K562 (cell line): ENCODE measurements at regions not wholly inside any gene's neighbourhood (a gene's known extent, or its start where the extent isn't known, plus 50 kb on each side); places are given as distances from the start of the nearest gene placed in this dataset.

Experiments
- ADNP ChIP-seq: fragments of 200-800 bp; sonication (Bioruptor generic); IDR thresholded peaks from 2 replicates; pipeline ENCODE4 v1.6.1; 2016; ENCODE audit warnings: missing genetic modification characterization, missing compliant biosample characterization
- ESRRA ChIP-seq: fragments of 450-650 bp; IDR thresholded peaks from 2 replicates; pipeline ENCODE4 v1.6.1; 2014; ENCODE audit warnings: low read depth, mild to moderate bottlenecking, moderate library complexity, borderline replicate concordance
- ETS2 ChIP-seq: IDR thresholded peaks from 2 replicates; pipeline ENCODE4 v1.6.1; 2016; ENCODE audit warnings: borderline replicate concordance, missing genetic modification characterization, mild to moderate bottlenecking, moderate library complexity, missing compliant biosample characterization; ENCODE audit not compliant: poor library complexity, severe bottlenecking
- FUS ChIP-seq: fragments of 200-400 bp; formaldehyde crosslinking; optimal IDR thresholded peaks from 2 replicates; pipeline ENCODE3; 2017; ENCODE audit warnings: low read depth, low read length
- GATAD2A ChIP-seq: fragments of 450-650 bp; IDR thresholded peaks from 2 replicates; pipeline ENCODE4 v1.6.1; 2017
- GATAD2B ChIP-seq: fragments of 450-650 bp; IDR thresholded peaks from 2 replicates; pipeline ENCODE4 v1.6.1; 2017; ENCODE audit warnings: mild to moderate bottlenecking, borderline replicate concordance
- KLF1 ChIP-seq: fragments of 450-650 bp; IDR thresholded peaks from 2 replicates; pipeline ENCODE4 v1.6.1; 2016; ENCODE audit warnings: missing genetic modification characterization, missing compliant biosample characterization
- MAZ ChIP-seq, 2 experiments: fragments of 450-650 bp in 1 of 2; sonication (generic) in 1 of 2; formaldehyde crosslinking; IDR thresholded peaks in 1 of 2; conservative IDR thresholded peaks in 1 of 2; 2 replicates each; pipeline versions ENCODE4 v1.4.0 to v1.5.0; 2020; ENCODE audit warnings: mild to moderate bottlenecking in 1 of 2, missing genetic modification reagents in 1 of 2
- MECOM ChIP-seq: fragments of 250-450 bp; sonication (Bioruptor Pico); IDR thresholded peaks from 2 replicates; pipeline ENCODE4 v1.8.0; 2022; ENCODE audit warnings: inconsistent platforms
- NCOR1 ChIP-seq: fragments of 450-650 bp; IDR thresholded peaks from 2 replicates; pipeline ENCODE4 v1.6.1; 2016; ENCODE audit warnings: mild to moderate bottlenecking, moderate library complexity
- NFE2L1 ChIP-seq: fragments of 450-650 bp; IDR thresholded peaks from 2 replicates; pipeline ENCODE4 v1.6.1; 2016; ENCODE audit warnings: missing genetic modification characterization, low read depth, mild to moderate bottlenecking, missing compliant biosample characterization, moderate library complexity, borderline replicate concordance
- NFYB ChIP-seq: IDR thresholded peaks from 2 replicates; pipeline ENCODE4 v1.6.1; 2011; ENCODE audit warnings: mild to moderate bottlenecking, moderate library complexity; ENCODE audit not compliant: insufficient read length; ENCODE audit errors: extremely low read depth
- PURB ChIP-seq: sonication (generic); formaldehyde crosslinking; IDR thresholded peaks from 2 replicates; pipeline ENCODE4 v1.9.0; 2021; ENCODE audit warnings: low read depth, mild to moderate bottlenecking, missing genetic modification reagents
- TAF15 ChIP-seq: fragments of 200-400 bp; formaldehyde crosslinking; IDR thresholded peaks from 2 replicates; pipeline ENCODE4 v1.6.1; 2017; ENCODE audit warnings: mild to moderate bottlenecking, low read depth, low read length, moderate library complexity
- TOE1 ChIP-seq, 2 experiments: fragments of 450-650 bp in 1 of 2; sonication (generic) in 1 of 2; formaldehyde crosslinking in 1 of 2; IDR thresholded peaks; 2 replicates each; pipeline versions ENCODE4 v1.7.1 to v1.8.0; 2016 to 2022; ENCODE audit warnings: borderline replicate concordance in 2 of 2, mild to moderate bottlenecking in 2 of 2, antibody characterized with exemption in 1 of 2, inconsistent platforms in 1 of 2, low read depth in 1 of 2, missing genetic modification reagents in 1 of 2, moderate library complexity in 1 of 2
- ZFX ChIP-seq: sonication (generic); formaldehyde crosslinking; IDR thresholded peaks from 2 replicates; pipeline ENCODE4 v1.8.0; 2022; ENCODE audit warnings: mild to moderate bottlenecking, missing genetic modification reagents, moderate library complexity
- ZNF124 ChIP-seq: sonication (generic); formaldehyde crosslinking; IDR thresholded peaks from 2 replicates; pipeline ENCODE4 v1.8.1; 2022; ENCODE audit warnings: missing genetic modification reagents
- ZNF224 ChIP-seq: sonication (generic); formaldehyde crosslinking; IDR thresholded peaks from 2 replicates; pipeline ENCODE4 v1.8.0; 2022; ENCODE audit warnings: mild to moderate bottlenecking, missing genetic modification reagents
- TF ChIP-seq, protein P1 (sequence below): sonication (generic); formaldehyde crosslinking; IDR thresholded peaks from 2 replicates; pipeline ENCODE4 v1.5.0; 2020; ENCODE audit warnings: missing genetic modification reagents
- TF ChIP-seq, protein P2 (sequence below): sonication (generic); formaldehyde crosslinking; IDR thresholded peaks from 2 replicates; pipeline ENCODE4 v1.4.0; 2020; ENCODE audit warnings: mild to moderate bottlenecking, missing genetic modification reagents
- TF ChIP-seq, protein P3 (sequence below): sonication (generic); formaldehyde crosslinking; IDR thresholded peaks from 2 replicates; pipeline ENCODE4 v1.8.0; 2023; ENCODE audit warnings: mild to moderate bottlenecking, missing genetic modification reagents

DNA sequence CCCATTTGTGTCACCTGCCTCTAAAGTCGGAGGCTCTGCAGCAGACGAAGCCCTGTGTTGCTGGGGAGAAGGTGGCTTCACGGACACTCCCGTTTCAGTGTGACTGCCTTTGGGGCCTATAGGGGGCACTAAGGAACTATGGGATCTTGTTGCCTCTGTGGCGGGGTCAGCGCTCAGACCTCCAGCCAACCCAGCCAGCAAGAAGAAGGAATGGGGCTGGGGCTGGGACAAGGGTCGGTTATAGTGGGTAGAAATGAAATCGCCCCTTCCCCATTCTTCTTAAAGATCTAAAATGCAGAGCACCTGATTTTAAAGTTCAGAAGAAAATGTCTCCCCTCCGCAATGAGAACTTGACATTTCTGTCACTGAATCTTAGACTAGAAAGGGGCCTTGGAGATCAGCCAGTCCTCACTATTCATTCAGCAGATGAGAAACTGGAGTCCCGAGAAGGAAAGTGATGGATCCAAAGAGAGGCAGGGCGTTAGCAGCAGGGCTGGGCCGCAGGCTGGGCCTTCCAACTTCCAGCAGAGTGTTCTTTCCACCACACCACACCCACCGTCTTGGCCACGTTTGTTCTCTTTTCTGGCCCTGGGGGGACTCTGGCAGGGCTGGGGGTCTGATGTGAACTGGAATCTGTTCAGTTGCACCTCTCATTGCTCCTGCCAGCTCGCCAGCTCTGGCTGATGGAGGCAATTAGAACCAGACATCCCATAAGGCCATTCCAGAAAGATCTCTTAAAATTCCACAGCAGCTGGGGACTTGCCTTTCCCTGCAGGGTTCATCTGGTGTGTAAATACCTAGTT is 195.4 kb downstream of the OPA1 start (continued):
- TF ChIP-seq ZFX (CRISPR knock-in tag) (no peak), ZNF124 (CRISPR knock-in tag) (no peak), NCOR1 (no peak), MAZ (CRISPR knock-in tag; conservative IDR thresholded peaks at IDR 0.05 in 1 of 2, IDR thresholded peaks at IDR 0.05 in 1 of 2) (peak in 1 of 2 experiments; percentile 75; a peak in 3 of 4 replicates), KLF1 (no peak), MECOM (CRISPR knock-in tag) (no peak), TOE1 (IDR thresholded peaks at IDR 0.05; ENCODE audit: borderline replicate concordance) (peak; percentile 59; the same call in 1 of the 2 replicates), TOE1 (CRISPR knock-in tag; IDR thresholded peaks at IDR 0.05; ENCODE audit: borderline replicate concordance, low read depth) (no peak), TAF15 (no peak), GATAD2A (no peak), ESRRA (peak; percentile 61; the same call in 1 of the 2 replicates), ZNF224 (CRISPR knock-in tag) (no peak), ADNP (tag) (no peak), FUS (no peak), ETS2 (tag) (no peak), PURB (no peak), NFYB (no peak), GATAD2B (0 out of 2 replicates have a peak, but pooled peaks have one; percentile 20), NFE2L1 (tag) (no peak)
- TF ChIP-seq, protein P1, sequence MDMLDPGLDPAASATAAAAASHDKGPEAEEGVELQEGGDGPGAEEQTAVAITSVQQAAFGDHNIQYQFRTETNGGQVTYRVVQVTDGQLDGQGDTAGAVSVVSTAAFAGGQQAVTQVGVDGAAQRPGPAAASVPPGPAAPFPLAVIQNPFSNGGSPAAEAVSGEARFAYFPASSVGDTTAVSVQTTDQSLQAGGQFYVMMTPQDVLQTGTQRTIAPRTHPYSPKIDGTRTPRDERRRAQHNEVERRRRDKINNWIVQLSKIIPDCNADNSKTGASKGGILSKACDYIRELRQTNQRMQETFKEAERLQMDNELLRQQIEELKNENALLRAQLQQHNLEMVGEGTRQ, result no peak
- TF ChIP-seq, protein P2, sequence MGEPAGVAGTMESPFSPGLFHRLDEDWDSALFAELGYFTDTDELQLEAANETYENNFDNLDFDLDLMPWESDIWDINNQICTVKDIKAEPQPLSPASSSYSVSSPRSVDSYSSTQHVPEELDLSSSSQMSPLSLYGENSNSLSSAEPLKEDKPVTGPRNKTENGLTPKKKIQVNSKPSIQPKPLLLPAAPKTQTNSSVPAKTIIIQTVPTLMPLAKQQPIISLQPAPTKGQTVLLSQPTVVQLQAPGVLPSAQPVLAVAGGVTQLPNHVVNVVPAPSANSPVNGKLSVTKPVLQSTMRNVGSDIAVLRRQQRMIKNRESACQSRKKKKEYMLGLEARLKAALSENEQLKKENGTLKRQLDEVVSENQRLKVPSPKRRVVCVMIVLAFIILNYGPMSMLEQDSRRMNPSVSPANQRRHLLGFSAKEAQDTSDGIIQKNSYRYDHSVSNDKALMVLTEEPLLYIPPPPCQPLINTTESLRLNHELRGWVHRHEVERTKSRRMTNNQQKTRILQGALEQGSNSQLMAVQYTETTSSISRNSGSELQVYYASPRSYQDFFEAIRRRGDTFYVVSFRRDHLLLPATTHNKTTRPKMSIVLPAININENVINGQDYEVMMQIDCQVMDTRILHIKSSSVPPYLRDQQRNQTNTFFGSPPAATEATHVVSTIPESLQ (CRISPR knock-in tag), result no peak
- TF ChIP-seq, protein P3, sequence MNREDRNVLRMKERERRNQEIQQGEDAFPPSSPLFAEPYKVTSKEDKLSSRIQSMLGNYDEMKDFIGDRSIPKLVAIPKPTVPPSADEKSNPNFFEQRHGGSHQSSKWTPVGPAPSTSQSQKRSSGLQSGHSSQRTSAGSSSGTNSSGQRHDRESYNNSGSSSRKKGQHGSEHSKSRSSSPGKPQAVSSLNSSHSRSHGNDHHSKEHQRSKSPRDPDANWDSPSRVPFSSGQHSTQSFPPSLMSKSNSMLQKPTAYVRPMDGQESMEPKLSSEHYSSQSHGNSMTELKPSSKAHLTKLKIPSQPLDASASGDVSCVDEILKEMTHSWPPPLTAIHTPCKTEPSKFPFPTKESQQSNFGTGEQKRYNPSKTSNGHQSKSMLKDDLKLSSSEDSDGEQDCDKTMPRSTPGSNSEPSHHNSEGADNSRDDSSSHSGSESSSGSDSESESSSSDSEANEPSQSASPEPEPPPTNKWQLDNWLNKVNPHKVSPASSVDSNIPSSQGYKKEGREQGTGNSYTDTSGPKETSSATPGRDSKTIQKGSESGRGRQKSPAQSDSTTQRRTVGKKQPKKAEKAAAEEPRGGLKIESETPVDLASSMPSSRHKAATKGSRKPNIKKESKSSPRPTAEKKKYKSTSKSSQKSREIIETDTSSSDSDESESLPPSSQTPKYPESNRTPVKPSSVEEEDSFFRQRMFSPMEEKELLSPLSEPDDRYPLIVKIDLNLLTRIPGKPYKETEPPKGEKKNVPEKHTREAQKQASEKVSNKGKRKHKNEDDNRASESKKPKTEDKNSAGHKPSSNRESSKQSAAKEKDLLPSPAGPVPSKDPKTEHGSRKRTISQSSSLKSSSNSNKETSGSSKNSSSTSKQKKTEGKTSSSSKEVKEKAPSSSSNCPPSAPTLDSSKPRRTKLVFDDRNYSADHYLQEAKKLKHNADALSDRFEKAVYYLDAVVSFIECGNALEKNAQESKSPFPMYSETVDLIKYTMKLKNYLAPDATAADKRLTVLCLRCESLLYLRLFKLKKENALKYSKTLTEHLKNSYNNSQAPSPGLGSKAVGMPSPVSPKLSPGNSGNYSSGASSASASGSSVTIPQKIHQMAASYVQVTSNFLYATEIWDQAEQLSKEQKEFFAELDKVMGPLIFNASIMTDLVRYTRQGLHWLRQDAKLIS (CRISPR knock-in tag), result 0 out of 2 replicates have a peak, but pooled peaks have one; percentile 13
